Neuron (in vitro differentiated cells): ENCODE measurements at regions not wholly inside any gene's neighbourhood (a gene's known extent, or its start where the extent isn't known, plus 50 kb on each side); places are given as distances from the start of the nearest gene placed in this dataset.

ENCODE experiments used
- H2AFZ ChIP-seq: one replicate; pipeline ENCODE4 v1.6.1; 2013; ENCODE audit warnings: low read depth, mild to moderate bottlenecking, inconsistent platforms, low read length, moderate library complexity
- H3K27me3 ChIP-seq: one replicate; pipeline ENCODE4 v1.6.1; 2013; ENCODE audit warnings: low read length; ENCODE audit not compliant: insufficient read depth
- H3K36me3 ChIP-seq: one replicate; pipeline ENCODE4 v1.6.1; 2013; ENCODE audit warnings: low read length; ENCODE audit not compliant: insufficient read depth
- H3K4me1 ChIP-seq: one replicate; pipeline ENCODE4 v1.6.1; 2013; ENCODE audit warnings: low read length; ENCODE audit not compliant: insufficient read depth
- H3K4me3 ChIP-seq: 2 replicates; pipeline ENCODE4 v1.5.1; 2013; ENCODE audit warnings: mild to moderate bottlenecking, low read length, moderate library complexity
- H3K9me3 ChIP-seq: one replicate; pipeline ENCODE4 v1.6.1; 2013; ENCODE audit warnings: low read length

DNA sequence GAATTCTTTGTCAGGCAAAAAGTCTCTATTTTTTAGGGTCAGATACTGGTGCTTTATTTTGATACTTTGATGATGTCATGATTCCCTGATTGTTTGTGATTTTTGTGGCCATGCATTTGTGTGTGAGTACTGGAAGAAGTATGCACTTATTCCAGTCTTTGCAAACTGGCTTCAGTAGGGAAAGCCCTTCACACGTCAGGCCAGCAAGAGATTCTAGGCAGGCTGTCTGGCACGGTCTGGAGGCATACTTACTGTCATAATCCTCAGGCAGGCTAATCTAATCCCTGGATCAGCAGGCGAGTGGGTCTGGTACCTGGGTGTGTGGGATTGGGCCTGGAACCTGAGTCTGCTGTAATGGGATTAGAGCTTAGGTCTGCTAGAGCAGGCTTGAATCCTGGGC is 391.8 kb upstream of the MMS22L start:
- Histone ChIP-seq H2AFZ (no peak overlapping the region), H3K9me3 (no peaks in the 10 kb centered on the region), H3K4me1 (peaks cover 16% of the 10 kb centered on the region), H3K36me3 (no peaks in the 10 kb centered on the region), H3K4me3 (no peak overlapping the region), H3K27me3 (no peaks in the 10 kb centered on the region)

GRCh38 chr6:97677626-97678025 is 394.6 kb upstream of the MMS22L start:
- Histone ChIP-seq H3K4me1 (no peaks in the 10 kb centered on the region), H3K4me3 (no peak overlapping the region), H3K36me3 (no peaks in the 10 kb centered on the region), H3K27me3 (no peaks in the 10 kb centered on the region), H3K9me3 (no peaks in the 10 kb centered on the region), H2AFZ (no peak overlapping the region)

DNA sequence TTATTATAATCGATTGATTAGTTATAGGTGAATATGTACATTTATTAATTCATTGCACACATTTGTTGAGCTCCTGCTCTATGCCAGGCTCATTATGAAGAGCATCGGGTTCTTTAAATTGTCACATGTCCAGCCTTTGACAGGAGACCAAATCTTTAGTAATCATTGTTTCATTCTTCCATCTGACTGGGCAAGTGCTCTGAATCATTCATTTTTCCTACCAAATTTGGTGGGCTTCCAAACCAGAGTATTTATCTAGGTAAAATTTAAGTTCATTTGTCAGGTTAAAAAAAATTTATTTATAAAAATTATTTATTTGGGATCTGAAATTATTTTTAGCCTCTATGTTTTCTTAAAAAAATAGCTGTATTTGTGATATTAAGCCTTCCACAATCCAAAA is 404.9 kb upstream of the MMS22L start:
- H3K27me3 ChIP-seq: no peaks in the 10 kb centered on the region
- no peak overlapping the region for H2AFZ ChIP-seq
- H3K4me1 ChIP-seq: no peaks in the 10 kb centered on the region
- H3K4me3 ChIP-seq: no peak overlapping the region
- H3K36me3 ChIP-seq: no peaks in the 10 kb centered on the region
- no peaks in the 10 kb centered on the region for H3K9me3 ChIP-seq

- no peaks in the 10 kb centered on the region for H3K4me1 ChIP-seq
- no peak overlapping the region for H2AFZ ChIP-seq
- no peaks in the 10 kb centered on the region for H3K36me3 ChIP-seq
- no peaks in the 10 kb centered on the region for H3K27me3 ChIP-seq
- no peaks in the 10 kb centered on the region for H3K9me3 ChIP-seq
- H3K4me3 ChIP-seq: no peak overlapping the region
Measured at GRCh38 chr6:97689078-97689754, 406.2 kb upstream of the MMS22L start.

DNA sequence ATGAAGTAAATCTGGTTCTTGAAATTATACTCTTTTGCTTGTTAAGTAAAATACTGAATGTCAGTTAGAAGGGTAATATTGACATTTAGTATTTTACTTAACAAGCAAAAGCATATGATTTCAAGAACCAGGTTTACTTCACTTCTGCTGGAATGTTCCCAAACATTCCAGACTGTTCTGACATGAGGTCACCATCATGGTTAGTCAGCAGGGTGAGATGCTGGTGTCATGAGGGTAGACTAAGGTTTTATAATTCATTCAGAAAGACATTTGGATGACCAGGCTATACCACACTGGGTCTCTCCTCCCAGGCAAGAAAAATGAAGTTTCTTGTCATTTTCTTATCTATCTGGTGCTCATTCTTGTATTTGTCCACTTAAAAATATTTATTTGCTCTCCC is 414.4 kb upstream of the MMS22L start:
- no peaks in the 10 kb centered on the region for H3K9me3 ChIP-seq
- H3K36me3 ChIP-seq: no peaks in the 10 kb centered on the region
- no peaks in the 10 kb centered on the region for H3K4me1 ChIP-seq
- H2AFZ ChIP-seq: no peak overlapping the region
- H3K27me3 ChIP-seq: no peaks in the 10 kb centered on the region
- no peak overlapping the region for H3K4me3 ChIP-seq

- no peaks in the 10 kb centered on the region for H3K36me3 ChIP-seq
- H3K4me3 ChIP-seq: no peak overlapping the region
- no peak overlapping the region for H2AFZ ChIP-seq
- H3K9me3 ChIP-seq: no peaks in the 10 kb centered on the region
- no peaks in the 10 kb centered on the region for H3K27me3 ChIP-seq
- no peaks in the 10 kb centered on the region for H3K4me1 ChIP-seq
Measured at GRCh38 chr6:97701801-97702200, 418.8 kb upstream of the MMS22L start.

GRCh38 chr6:97702248-97702647 is 419.2 kb upstream of the MMS22L start:
- H3K9me3 ChIP-seq: no peaks in the 10 kb centered on the region
- no peaks in the 10 kb centered on the region for H3K4me1 ChIP-seq
- H3K36me3 ChIP-seq: no peaks in the 10 kb centered on the region
- no peaks in the 10 kb centered on the region for H3K27me3 ChIP-seq
- H3K4me3 ChIP-seq: no peak overlapping the region
- H2AFZ ChIP-seq: no peak overlapping the region

GRCh38 chr6:97703661-97704060 is 420.6 kb upstream of the MMS22L start:
- no peaks in the 10 kb centered on the region for H3K9me3 ChIP-seq
- no peak overlapping the region for H3K4me3 ChIP-seq
- H3K27me3 ChIP-seq: no peaks in the 10 kb centered on the region
- no peaks in the 10 kb centered on the region for H3K4me1 ChIP-seq
- no peak overlapping the region for H2AFZ ChIP-seq
- no peaks in the 10 kb centered on the region for H3K36me3 ChIP-seq

DNA sequence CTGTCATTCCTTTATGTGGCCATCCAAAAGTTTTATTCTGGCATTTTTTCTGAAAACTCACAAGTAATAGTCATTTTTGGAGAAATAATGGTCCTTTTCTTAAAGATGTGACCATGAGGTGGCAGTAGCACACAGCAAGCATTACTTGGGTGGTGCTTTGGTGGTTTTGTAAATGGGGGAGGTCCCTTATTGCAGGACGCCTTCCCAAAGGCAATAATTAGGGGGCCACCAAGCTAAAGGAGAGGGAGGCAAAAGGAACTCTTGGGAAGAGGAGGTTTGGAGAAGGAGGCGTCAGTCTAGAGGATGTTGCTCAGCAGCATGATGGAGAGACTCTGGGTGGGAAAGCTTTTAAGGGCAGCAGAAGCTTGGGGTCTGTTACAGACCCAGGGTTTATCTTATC is 422.6 kb upstream of the MMS22L start:
- H3K4me3 ChIP-seq: no peak overlapping the region
- no peaks in the 10 kb centered on the region for H3K27me3 ChIP-seq
- H3K9me3 ChIP-seq: no peaks in the 10 kb centered on the region
- no peaks in the 10 kb centered on the region for H3K4me1 ChIP-seq
- H2AFZ ChIP-seq: no peak overlapping the region
- H3K36me3 ChIP-seq: no peaks in the 10 kb centered on the region

DNA sequence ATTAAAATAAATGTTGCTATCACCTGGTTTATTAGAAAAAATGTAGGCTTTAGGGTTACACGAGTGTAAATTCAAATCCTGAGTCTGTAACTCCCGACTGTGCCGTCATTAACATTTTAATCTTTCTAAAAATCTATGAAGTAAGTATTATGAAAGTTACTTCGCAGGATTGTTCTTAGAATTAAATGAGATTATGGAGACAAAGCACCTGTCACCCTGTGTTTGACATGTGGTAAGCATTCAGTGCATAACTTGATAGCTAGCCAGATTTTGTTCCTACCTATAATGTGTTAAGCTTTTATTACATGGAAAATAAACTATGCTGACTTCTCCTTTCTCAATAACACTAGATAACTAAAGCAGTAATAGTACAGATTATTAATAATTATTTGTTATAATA is 429.7 kb upstream of the MMS22L start:
- Histone ChIP-seq H3K4me1 (no peaks in the 10 kb centered on the region), H3K4me3 (no peak overlapping the region), H3K9me3 (peaks cover 2% of the 10 kb centered on the region), H2AFZ (no peak overlapping the region), H3K27me3 (no peaks in the 10 kb centered on the region), H3K36me3 (no peaks in the 10 kb centered on the region)

- H3K4me3 ChIP-seq: no peak overlapping the region
- no peak overlapping the region for H2AFZ ChIP-seq
- H3K4me1 ChIP-seq: no peaks in the 10 kb centered on the region
- no peaks in the 10 kb centered on the region for H3K27me3 ChIP-seq
- H3K36me3 ChIP-seq: no peaks in the 10 kb centered on the region
- H3K9me3 ChIP-seq: peaks cover 2% of the 10 kb centered on the region
Measured at GRCh38 chr6:97714772-97715171, 431.8 kb upstream of the MMS22L start.

DNA sequence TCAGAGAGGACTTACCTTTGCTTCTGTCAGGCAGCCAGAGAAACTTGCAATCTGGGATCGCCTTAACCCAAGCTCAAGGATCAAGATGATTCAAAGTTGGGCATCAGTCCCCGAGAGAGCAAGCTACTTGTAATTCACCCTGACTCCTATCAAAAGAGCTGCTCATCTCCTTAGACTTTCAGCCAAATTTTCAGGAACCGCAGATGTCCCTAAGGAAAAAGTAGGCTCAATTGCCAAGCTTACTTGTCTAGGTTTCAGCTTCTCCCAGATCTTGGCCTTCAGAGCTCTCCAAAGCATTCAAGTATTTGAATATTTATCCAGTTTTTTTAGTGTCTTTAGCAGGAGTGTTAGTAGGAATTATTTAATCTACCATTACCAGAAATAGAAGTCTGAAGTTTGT is 434.1 kb upstream of the MMS22L start:
- Histone ChIP-seq H3K4me3 (no peak overlapping the region), H3K9me3 (peaks cover 2% of the 10 kb centered on the region), H2AFZ (no peak overlapping the region), H3K27me3 (no peaks in the 10 kb centered on the region), H3K36me3 (no peaks in the 10 kb centered on the region), H3K4me1 (no peaks in the 10 kb centered on the region)

DNA sequence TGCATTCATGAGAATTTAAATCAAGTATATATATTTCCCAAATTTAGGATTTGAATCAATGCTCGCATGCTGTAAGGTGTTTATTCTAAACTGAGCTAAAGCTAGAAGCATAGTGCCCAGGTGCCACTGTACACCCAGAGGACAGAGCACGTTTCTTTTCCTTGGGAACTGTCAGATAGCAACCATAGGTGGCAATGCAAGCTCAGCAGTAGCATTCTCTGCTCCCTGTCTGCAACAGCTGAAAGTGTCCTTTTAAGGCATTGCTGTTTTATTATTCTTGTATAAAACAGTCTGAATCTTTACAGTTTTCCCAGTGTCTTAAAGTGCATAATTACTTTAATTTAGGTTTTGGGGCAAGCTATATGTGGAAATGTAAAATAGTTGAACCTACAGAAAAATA is 443.4 kb upstream of the MMS22L start:
- no peak overlapping the region for H3K4me3 ChIP-seq
- no peaks in the 10 kb centered on the region for H3K36me3 ChIP-seq
- no peak overlapping the region for H2AFZ ChIP-seq
- no peaks in the 10 kb centered on the region for H3K27me3 ChIP-seq
- H3K9me3 ChIP-seq: no peaks in the 10 kb centered on the region
- H3K4me1 ChIP-seq: peaks cover 3% of the 10 kb centered on the region

- no peaks in the 10 kb centered on the region for H3K9me3 ChIP-seq
- H3K4me3 ChIP-seq: no peak overlapping the region
- H2AFZ ChIP-seq: no peak overlapping the region
- H3K4me1 ChIP-seq: peaks cover 3% of the 10 kb centered on the region
- H3K27me3 ChIP-seq: no peaks in the 10 kb centered on the region
- no peaks in the 10 kb centered on the region for H3K36me3 ChIP-seq
Measured at GRCh38 chr6:97732045-97732444, 449.0 kb upstream of the MMS22L start.
